ENCODE measurements at regions not wholly inside any gene's neighbourhood (a gene's known extent, or its start where the extent isn't known, plus 50 kb on each side); places are given as distances from the start of the nearest gene placed in this dataset.

DNA sequence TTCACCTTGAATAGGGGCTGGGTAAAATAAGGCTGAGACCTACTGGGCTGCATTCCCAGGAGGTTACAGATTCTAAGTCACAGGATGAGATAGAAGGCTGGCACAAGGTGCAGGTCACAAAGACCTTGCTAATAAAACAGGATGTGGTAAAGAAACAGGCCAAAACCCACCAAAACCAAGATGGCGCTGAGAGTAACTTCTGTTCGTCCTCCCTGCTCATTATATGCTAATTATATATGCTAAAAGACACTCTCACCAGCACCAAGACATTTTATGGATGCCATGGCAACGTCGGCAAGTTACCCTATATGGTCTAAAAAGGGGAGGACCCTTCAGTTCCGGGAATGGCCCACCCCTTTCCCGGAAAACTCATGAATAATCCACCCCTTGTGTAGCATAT lies 711.5 kb upstream of the KLHL29 start:
- DNase-seq (ENCODE audit: low read depth in 2 of 2, low spot score in 1 of 2) = no peak

DNA sequence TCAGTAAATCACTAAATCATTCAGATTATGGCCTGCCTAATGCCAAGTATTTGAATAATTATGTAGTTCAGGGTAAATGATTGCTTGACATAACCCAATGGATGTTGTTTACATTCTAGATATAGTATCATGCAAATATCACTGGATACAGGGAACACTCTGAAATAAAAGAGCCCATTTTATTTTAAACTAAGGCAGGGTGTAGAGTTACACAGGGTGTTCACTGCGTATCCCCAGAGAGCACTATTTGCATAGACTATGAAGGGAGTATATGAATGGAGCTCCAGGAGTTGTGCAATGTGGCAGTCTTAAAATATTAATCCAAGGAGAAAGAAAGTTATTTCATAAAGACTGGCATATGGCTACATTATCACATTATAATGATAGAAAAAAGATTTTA lies 701.1 kb upstream of the KLHL29 start:
- no peak for DNase-seq (ENCODE audit: low read depth in 2 of 2, low spot score in 1 of 2)

DNA sequence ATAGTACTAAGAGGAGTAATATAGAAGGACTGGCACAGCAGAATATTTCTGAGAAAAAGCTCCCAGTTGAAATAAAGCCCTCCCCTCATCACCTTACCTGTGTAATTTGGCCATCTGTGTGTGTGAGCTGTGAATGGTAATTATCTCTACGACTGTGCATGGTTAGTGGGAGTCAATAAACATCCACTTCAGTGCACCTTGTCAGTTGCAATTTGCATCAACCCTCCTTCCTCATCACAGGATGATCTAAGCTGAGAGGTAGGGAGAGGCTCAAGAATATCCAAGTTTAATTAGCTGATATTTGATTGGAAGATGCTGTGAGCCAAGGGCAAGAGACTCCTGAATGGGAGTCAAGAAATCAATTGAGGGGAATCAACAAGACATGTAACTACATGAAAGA lies 694.9 kb upstream of the KLHL29 start:
- DNase-seq (ENCODE audit: low read depth in 2 of 2, low spot score in 1 of 2) = no peak

DNA sequence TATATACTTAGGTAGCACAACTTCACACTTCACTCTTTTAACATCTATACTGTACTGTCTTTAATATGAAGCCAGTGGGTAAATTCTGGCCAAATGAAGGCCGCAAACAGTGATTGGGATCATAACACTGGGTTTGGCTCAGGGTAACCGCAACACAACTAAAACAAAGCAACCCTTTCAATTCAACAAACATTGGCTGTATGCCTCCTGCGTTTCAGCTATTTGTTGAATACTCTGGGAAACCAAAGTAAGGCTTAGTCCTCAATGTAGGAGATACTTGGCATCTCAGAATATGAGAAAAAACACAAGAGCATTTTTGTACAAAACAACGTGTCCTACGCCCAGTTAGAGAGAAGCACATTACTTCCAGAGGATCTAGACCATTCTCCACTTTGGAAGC lies 693.3 kb upstream of the KLHL29 start:
- DNase-seq (ENCODE audit: low read depth in 2 of 2, low spot score in 1 of 2) = no peak

DNA sequence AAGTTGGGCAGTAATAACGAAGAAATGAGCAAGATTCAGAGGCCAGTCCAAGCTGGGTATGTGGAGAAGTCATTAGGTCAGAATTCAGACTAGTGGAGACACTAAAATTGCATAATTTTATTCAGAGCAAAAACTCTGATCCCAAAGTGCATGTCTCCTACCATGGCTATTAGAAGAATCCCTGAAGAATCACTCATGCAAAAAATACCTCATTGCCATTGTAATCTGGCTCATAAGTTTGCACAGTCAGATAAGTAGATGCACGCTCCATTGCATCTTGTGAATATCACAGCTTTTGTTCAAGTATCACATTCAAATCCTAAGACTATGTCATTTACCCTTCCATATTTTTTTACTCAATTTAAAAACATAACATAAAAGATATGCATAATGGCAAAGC lies 692.2 kb upstream of the KLHL29 start:
- DNase-seq (ENCODE audit: low read depth in 2 of 2, low spot score in 1 of 2) = no peak

DNA sequence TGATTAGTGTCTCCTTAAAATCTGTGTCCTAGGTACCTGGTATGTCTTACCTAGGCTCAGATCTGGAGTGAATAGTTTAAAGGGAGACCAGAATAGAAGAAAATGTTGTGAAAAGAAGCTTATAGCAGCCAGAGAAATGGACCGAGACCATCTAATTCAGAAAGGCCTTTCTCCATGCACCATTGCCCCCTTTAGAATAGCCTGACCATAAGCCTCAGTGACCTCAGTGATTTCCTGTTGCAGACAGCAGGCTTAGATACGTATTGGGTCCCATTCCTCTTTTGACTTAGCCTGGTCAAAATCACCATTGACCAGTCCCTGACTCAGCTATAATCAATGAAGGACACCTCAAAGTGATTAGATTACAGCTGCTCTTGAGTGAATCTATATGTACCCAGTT lies 690.7 kb upstream of the KLHL29 start:
- no peak for DNase-seq (ENCODE audit: low read depth in 2 of 2, low spot score in 1 of 2)

DNA sequence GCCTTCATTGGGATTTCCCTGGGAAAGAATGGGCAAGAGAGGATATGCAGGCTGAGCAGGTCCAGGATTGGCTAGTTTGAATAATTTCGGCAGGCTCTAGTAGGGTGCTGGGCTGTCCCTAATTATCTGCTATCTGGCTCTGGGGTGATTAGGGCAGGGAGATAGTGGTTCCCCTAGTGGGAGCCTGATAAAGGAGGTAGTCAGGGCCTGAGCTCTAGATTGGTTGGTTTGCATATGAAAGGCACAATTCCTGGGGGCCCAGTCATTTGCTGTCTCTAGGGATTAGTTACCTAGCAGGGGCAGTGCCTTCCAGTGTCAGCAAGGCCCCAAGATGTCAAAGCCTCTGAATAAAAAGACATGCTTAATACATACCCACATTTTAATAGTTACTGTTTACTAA lies 690.1 kb upstream of the KLHL29 start:
- no peak for DNase-seq (ENCODE audit: low read depth in 2 of 2, low spot score in 1 of 2)

DNA sequence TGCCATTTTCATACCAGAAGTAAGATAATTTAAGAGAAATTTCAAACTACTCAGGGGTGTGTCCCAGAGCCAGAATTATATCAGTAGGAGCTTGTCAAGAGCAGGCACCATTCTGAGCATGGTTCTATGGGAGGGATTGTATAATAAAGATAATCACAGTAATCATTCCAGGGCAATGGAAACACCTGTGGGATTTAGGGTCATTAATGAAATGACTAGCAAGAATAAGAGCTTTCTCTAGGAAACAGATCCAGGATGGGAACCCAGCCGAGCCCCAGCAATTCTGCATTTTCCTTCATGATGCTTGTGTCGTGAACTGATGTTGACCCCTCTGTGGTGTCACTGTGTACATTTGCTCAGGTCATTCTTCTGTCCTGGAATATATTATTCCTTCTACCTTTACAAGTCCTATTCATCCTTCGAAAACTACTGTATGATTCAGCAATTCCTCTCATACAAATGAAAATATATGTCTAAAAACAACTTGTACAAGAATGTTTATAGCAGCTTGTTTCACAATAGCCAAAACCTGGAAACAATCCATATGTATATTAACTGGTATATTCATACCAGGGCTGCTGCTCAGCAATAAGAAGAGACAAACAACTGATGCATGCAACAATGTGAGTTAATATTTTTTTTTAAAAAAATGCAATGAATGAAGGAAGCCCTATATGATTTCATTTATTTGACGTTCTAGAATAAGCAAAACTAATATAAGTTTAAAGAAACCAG lies 687.8 kb upstream of the KLHL29 start:
- no peak for DNase-seq (ENCODE audit: low read depth in 2 of 2, low spot score in 1 of 2)

DNA sequence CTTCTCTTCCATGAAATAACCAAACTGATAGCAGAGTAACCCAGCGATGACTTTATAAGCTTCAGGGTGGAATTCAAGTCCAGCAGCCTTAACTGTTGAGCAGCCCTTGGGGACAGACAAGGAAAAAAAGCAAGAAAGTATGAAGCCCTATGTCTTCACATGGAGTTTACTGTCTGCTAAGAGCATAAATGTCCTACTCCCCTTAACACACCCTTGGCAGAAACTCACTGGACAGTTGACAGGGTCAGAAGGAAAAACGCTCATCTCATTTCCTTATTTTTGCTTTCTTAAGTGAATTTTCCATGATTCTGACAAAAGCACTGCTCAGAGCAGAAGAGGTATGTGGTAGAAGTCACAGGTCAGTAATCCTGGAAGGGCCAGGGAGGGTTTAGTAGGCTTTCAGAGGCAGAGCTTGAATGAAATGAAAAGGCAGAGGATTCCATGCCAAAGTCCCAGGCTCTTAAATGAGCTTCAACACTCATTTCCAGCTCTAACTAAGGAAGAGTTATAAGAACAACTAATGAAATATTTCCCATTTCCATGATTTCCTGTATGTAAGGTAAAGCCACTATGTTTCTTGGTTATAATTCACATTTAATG lies 683.3 kb upstream of the KLHL29 start:
- no peak for DNase-seq (ENCODE audit: low read depth in 2 of 2, low spot score in 1 of 2)

DNA sequence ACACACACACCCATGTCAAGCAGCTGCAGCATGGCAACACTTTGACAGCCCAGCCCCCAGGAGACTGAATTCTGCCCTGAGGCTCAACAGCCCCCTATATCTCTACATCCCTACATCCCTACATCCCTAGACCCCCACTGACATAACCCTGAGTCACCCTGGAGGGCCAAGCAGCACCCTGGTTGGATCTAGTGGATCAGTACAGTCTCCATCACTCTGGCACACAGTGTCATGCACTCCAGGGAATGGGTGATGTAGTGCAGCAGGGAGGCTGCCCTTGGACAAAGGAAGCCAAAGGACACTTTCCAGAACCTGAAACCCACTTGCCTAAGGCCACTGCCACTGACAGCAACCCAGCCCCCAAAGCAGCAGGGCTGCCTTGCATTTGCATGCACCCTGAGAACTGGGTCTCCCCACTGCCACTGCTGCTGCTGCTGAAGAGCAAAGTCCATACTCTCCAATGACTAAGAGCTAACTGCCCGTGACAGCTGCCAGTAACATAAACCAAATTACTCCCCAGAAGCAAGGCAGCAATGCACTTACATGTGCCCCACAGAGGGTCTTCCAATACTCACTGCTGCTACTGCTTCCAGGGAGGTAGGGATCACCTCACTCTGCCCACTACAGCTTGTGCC lies 681.6 kb upstream of the KLHL29 start:
- no peak for DNase-seq (ENCODE audit: low read depth in 2 of 2, low spot score in 1 of 2)

DNA sequence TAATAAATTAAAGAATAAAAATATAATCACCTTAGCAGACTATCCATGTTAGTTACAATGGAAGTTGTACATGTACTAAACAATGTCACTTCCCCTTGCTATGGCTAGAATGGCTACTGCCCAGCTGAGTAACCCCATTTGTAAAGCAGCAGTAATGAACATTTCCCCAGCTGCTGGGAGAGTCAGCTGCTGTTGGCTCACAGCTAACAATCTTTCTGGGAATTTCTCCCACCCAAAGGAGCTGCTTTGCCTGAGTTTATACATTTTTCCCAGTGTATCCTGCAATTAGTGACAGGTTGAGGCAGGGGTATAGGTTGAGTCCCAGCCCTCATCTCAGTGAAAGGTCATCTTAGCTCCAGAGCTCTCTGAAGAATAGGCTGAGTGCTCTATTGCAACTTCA lies 665.6 kb upstream of the KLHL29 start:
- DNase-seq (ENCODE audit: low read depth in 2 of 2, low spot score in 1 of 2) = no peak

DNA sequence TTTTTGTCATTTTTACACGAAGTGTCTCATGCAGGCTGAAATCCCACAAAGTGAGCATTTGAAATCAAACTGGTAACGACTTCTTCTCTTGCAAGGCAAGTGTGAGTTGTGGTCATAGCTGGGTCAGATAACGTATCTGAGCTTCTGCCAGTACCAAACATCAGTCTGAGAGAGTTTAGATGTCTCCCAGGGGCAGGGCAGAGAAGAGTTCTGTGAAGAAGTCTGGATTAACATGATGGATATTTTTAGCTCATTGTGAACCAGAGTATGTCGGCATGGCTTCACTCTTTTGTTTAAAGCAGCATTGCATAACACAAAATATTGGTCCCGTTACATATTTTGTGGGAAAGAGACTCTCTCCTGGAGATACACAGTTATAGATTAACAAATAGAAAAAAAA lies 655.5 kb upstream of the KLHL29 start:
- no peak for DNase-seq (ENCODE audit: low read depth in 2 of 2, low spot score in 1 of 2)

DNA sequence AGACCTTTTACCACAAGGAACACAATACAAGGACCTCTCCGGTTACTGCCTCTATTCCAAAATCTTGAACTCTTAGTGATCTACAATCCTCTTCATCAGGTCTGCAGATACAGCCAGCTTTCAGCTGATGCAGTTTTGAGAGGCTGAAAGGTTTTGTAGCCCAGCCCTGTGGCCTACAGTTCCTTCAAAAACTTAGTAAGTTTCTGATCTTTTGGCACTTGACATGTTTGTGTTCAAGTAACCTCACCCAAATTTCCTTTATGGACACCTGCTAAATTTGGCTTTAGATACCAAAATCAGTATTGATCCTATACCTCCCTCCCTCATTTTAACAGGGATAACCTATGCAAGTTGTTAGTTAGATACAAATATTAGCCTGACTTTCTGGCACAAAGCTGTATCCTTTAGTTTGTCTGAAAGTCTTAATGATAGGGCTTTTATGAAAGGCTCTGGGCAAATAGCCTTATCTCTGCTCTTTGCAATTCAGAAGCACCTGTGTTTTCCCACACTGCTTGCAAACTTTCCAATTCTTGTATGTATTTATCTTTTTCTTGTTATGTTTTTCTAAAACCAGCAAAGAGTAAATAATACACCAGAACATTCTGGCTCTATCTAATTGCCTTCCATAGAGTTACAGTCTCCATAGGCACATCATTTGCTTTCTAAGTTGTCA lies 650.5 kb upstream of the KLHL29 start:
- DNase-seq (ENCODE audit: low read depth in 2 of 2, low spot score in 1 of 2) = no peak

DNA sequence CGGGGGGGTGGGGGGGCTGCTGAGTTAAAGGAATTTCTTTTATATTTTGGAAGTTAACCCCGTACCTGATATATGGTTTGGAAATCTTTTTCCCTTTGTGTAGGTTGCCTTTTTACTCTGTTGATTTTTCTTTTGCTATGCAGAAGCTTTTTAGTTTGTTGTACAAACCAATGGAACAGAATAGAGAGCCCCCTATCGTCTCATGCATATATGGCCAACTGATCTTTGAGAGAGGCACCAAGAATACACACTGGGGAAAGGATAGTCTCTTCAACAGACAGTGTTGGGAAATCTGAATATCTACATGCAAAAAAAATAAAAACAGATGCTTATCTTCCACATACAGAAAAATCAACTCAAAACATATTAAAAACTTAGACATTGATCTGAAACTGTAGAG lies 647.8 kb upstream of the KLHL29 start:
- no peak for DNase-seq (ENCODE audit: low read depth in 2 of 2, low spot score in 1 of 2)

DNA sequence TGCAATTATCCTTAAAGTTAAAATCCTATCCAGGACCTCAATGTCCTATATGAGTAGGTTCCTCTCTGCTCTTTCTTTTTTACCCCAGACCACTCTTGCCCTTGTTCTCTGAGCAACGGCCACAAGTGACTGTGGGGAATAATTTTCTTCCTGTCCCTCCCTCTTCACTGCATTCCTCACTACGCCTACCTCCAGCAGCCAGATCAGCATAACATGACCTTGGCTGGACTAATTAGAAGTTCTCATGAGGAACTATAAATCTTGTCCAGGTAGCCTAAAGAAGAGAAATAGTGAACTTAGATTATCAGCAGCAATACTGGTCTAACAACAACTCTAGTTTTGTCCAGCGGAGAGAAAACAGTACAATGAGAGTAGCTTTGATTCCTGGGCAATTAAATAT lies 643.8 kb upstream of the KLHL29 start:
- no peak for DNase-seq (ENCODE audit: low read depth in 2 of 2, low spot score in 1 of 2)

DNA sequence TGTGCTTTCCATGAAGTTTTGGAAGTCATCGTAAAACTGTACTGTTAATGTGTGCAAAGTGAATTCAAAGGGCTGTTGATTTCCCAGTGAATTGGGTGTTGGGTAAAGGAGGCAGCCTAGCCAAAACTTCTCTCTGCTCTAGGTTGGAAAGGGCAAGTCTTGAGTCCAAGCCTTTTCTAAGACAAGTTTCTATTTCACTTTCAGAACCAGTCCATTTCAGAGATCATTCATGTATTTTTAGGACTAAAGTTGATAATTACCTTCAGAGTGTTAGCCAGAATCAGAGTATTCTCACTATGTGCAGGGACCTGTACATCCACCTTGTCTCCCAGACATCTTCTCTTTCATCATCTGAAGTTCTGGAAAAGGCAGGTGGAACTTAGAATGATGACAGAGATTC lies 636.1 kb upstream of the KLHL29 start:
- no peak for DNase-seq (ENCODE audit: low read depth in 2 of 2, low spot score in 1 of 2)

DNA sequence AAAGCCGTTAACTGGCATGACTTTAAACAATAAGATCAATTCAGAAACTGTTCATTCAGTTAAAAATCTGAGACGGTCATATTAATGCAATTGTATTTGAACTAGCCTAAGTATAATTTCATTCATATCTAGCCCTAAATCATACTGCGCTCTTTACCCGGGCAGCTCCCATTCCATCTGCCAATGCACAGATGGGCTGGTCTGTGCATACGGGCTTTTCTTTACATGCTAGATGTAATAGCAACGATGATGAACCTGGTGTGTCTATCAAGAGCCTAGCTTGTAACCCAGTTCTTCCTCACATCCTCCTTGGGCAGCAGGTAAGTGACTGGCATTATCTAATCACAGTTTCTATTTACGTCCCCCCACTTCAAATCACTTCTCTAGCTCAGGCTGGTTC lies 631.5 kb upstream of the KLHL29 start:
- no peak for DNase-seq (ENCODE audit: low read depth in 2 of 2, low spot score in 1 of 2)

DNA sequence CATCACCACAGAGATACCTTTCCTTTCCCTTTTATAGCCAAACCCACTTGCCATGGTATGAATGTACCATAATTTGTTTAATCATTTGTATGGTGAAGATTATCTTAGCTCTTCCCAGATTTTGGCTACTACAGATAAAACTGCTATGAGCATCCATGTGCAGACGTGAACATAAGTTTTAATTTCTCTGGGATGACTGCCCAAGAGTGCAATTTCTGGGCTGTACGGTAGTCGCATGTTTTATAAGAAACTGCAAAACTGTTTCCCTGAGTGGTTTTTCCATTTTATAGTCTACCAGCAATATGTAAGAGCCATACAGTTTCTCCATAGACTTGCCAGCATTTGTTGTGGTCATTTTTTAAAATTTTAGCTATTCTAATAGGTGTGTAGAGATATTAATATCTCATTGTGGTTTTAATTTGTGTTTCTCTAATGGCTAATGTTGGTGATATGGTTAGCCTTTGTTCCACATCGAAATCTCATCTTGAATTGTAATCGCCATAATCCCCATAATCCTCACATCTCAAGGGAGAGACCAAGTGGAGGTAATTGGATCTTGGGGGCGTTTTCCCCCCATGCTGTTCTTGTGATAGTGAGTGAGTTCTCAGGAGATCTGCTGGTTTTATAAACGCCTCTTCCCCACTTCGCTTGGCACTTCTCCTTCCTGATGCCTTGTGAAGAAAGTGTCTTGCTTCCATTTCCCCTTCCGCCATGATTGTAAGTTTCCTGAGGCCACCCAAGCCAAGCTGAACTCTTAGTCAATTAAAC lies 628.5 kb upstream of the KLHL29 start:
- no peak for DNase-seq (ENCODE audit: low read depth in 2 of 2, low spot score in 1 of 2)

DNA sequence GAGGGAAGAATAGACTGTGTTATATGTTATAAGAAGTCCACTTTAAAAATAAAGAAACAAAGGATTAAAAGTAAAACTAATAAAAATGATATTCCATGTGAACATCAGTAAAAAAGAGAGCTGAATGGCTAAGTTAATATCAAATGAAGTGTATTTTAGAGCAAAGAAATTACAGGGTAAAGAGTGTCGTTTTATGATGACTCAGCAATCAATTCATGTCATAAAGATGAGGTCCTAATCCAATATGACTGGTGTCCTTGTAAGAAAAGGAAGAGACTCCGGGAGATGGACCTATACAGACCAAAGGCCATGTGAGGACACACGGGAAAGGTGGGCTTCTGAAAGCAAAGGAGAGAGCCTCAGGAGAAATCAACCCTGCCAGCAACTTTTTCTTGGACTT lies 615.5 kb upstream of the KLHL29 start:
- DNase-seq (ENCODE audit: low read depth in 2 of 2, low spot score in 1 of 2) = no peak

DNA sequence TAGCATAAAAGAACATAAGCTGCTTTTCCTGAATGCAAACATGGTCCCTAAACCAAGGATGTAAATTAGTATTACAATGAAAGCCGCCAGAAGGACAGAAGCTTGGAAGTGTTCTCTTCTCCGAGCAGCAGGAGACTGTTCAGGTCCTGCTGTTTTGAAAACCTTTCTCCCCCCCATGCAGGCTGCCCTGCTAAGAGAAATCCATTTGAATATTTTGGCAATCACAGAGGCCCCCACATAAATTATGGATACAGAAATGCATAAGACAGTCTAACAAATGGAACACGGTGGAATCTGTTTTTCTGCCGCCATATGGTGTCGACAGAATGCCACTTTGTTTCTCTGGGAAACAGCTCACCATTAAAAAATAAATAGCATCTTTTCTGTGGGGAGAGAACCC lies 600.4 kb upstream of the KLHL29 start:
- no peak for DNase-seq (ENCODE audit: low read depth in 2 of 2, low spot score in 1 of 2)

DNA sequence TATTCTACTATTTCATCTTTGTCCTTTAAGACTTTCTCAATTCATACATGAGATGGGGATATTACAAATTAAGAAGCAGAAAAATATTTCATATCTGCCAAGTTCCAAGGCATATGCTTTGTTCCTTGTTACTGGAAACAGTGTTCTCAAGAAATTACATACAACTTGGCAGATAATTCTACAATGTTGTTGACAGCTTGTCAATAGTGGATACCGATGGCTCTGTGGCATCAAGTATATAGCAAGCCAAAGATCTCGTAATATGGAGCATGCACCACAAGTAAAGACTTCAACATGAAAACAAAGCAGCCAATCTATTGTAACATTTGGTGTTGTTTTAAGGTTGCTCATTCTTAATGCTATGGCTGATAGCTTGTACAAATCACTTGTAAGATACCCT lies 598.2 kb upstream of the KLHL29 start:
- no peak for DNase-seq (ENCODE audit: low read depth in 2 of 2, low spot score in 1 of 2)

DNA sequence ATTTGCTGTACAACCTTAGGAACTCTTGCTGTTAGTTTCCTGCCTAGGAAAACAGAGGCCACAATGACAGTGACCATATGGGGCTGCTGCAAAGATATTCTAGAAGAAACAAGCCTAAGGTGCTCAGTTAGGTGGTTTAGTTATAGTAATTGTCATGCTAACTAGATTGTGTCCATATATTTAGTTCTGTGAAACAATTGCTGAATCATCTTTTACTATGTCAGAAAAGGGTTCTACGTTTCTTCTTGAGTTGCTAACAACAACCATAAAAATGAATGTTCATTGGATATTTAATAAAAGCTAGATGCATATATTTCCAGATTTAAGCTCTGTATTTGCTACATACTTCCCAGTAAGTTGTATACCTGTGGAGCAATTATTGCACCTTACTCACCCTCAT lies 597.2 kb upstream of the KLHL29 start:
- no peak for DNase-seq (ENCODE audit: low read depth in 2 of 2, low spot score in 1 of 2)
